ENCODE measurements at regions not wholly inside any gene's neighbourhood (a gene's known extent, or its start where the extent isn't known, plus 50 kb on each side); places are given as distances from the start of the nearest gene placed in this dataset.

- TF ChIP-seq ZFX (IDR thresholded peaks at IDR 0.05; ENCODE audit: borderline replicate concordance): no peak
- TF ChIP-seq, protein P1, sequence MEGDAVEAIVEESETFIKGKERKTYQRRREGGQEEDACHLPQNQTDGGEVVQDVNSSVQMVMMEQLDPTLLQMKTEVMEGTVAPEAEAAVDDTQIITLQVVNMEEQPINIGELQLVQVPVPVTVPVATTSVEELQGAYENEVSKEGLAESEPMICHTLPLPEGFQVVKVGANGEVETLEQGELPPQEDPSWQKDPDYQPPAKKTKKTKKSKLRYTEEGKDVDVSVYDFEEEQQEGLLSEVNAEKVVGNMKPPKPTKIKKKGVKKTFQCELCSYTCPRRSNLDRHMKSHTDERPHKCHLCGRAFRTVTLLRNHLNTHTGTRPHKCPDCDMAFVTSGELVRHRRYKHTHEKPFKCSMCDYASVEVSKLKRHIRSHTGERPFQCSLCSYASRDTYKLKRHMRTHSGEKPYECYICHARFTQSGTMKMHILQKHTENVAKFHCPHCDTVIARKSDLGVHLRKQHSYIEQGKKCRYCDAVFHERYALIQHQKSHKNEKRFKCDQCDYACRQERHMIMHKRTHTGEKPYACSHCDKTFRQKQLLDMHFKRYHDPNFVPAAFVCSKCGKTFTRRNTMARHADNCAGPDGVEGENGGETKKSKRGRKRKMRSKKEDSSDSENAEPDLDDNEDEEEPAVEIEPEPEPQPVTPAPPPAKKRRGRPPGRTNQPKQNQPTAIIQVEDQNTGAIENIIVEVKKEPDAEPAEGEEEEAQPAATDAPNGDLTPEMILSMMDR (IDR thresholded peaks at IDR 0.05): no peak
- no peak overlapping the region for H3K27ac ChIP-seq
Observed at GRCh38 chr6:166877906-166878305, 78.4 kb downstream of the RNASET2 start.

DNA sequence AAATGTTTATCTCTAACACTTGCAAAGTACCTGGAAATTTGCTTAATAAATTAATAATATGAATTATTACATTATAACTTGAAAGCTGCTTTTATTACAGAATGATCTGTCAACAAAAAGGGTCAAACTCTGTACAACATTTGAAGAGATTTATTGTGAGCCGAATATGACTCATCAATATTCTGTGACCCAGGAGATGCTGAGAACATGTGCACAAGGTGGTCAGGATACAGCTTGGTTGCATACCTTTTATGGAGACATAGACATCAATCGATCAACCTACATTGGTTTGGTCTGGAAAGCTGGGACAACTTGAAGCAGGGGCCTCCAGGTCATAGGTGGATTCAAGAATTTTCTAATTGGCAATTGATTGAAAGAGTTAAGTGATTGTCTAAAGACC lies 79.0 kb downstream of the RNASET2 start:
- no peak overlapping the region for H3K27ac ChIP-seq
- TF ChIP-seq, protein P1 (IDR thresholded peaks at IDR 0.05): no peak
- no peak for TF ChIP-seq ZFX (IDR thresholded peaks at IDR 0.05; ENCODE audit: borderline replicate concordance)

DNA sequence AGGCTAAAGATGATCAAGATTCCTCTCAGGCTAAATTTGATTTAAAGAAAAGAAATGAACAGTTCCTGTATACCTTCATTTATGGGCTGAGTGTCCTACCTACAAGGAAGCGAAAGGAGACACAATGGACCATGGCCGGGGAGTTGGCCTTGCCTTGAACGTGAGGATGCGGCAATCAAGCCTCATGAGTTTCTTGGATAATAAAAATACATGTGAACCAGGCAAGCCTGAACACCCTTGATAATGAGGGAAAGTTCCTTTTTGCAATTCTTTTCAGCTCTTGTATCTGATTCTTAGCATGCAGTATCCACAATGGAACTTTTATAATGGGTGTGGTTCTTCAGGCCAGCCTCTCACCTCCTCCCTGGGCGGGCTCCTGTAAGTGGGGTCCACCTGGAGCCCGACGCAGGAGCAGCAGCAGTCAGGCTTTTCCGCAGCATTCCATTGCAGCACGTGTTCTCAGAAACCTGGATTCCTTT lies 83.8 kb downstream of the RNASET2 start:
- no peak for TF ChIP-seq ZFX (IDR thresholded peaks at IDR 0.05; ENCODE audit: borderline replicate concordance)
- TF ChIP-seq, protein P1 (IDR thresholded peaks at IDR 0.05): no peak
- H3K27ac ChIP-seq: no peak overlapping the region

- H3K27ac ChIP-seq: no peak overlapping the region
- TF ChIP-seq ZFX (IDR thresholded peaks at IDR 0.05; ENCODE audit: borderline replicate concordance): no peak
- TF ChIP-seq, protein P1 (IDR thresholded peaks at IDR 0.05): no peak
Observed at GRCh38 chr6:166870602-166871208, 85.6 kb downstream of the RNASET2 start.

GRCh38 chr6:166866839-166867637 lies 89.3 kb downstream of the RNASET2 start:
- no peak for TF ChIP-seq ZFX (IDR thresholded peaks at IDR 0.05; ENCODE audit: borderline replicate concordance)
- TF ChIP-seq, protein P1 (IDR thresholded peaks at IDR 0.05): no peak
- no peak overlapping the region for H3K27ac ChIP-seq

- no peak overlapping the region for H3K27ac ChIP-seq
- no peak for TF ChIP-seq ZFX (IDR thresholded peaks at IDR 0.05; ENCODE audit: borderline replicate concordance)
- TF ChIP-seq, protein P1 (IDR thresholded peaks at IDR 0.05): no peak
Observed at GRCh38 chr6:166864333-166864732, 92.0 kb downstream of the RNASET2 start.

GRCh38 chr6:166862978-166863530 lies 93.3 kb downstream of the RNASET2 start:
- TF ChIP-seq, protein P1 (IDR thresholded peaks at IDR 0.05): no peak
- no peak for TF ChIP-seq ZFX (IDR thresholded peaks at IDR 0.05; ENCODE audit: borderline replicate concordance)
- no peak overlapping the region for H3K27ac ChIP-seq

All from 22Rv1 (cell line).